ENCODE measurements at regions not wholly inside any gene's neighbourhood (a gene's known extent, or its start where the extent isn't known, plus 50 kb on each side); places are given as distances from the start of the nearest gene placed in this dataset.

- TF ChIP-seq CTCF (IDR thresholded peaks at IDR 0.05) (no peak), ZFX (IDR thresholded peaks at IDR 0.05; ENCODE audit: borderline replicate concordance) (no peak)
These were observed 170.0 kb upstream of the ZNF267 start for GRCh38 chr16:31703526-31704128.

Data from 22Rv1 (cell line).